GM12878 (cell line): ENCODE measurements at regions not wholly inside any gene's neighbourhood (a gene's known extent, or its start where the extent isn't known, plus 50 kb on each side); places are given as distances from the start of the nearest gene placed in this dataset.

Source experiments
- ATAC-seq: fragments of 200-7000 bp; cut with Tn5 transposase; 3 replicates; pipeline ENCODE4 v1.9.1; 2020; ENCODE audit warnings: mild to moderate bottlenecking, moderate library complexity
- BruUV-seq: library from RNA; stranded (reverse); fragments of 400-500 nt; replicated peaks from 2 replicates; lab custom pipeline; 2021; lab: Mats Ljungman, UMichigan
- CTCF ChIA-PET: fragments of 300-600 bp; sonication (Branson Sonifier 250); formaldehyde crosslinking; extraction: SDS; loops from one replicate; lab custom pipeline; 2021; ENCODE audit warnings: inconsistent platforms; lab: Yijun Ruan, JAX
- POLR2A ChIA-PET: fragments of 350-600 bp; formaldehyde crosslinking; extraction: SDS; loops from one replicate; lab custom pipeline; 2021; ENCODE audit warnings: inconsistent platforms; lab: Charles Lee
- RAD21 ChIA-PET: fragments of 300-600 bp; sonication (Branson Sonifier 250); formaldehyde crosslinking; loops from one replicate; lab custom pipeline; 2023; ENCODE audit warnings: antibody characterized with exemption; ENCODE audit not compliant: unreplicated experiment; lab: Charles Lee
- SMC1A ChIA-PET: fragments of 300-600 bp; sonication (Branson Sonifier 250); formaldehyde crosslinking; loops from one replicate; lab custom pipeline; 2023; ENCODE audit not compliant: unreplicated experiment, uncharacterized antibody; lab: Charles Lee
- DNase-seq: peaks from one replicate; pipeline ENCODE4 v3.0.0-alpha.2; 2011; ENCODE audit warnings: low read depth, low spot score
- FAIRE-seq: peaks from 3 replicates; lab custom pipeline; 2011; peaks lifted over from hg19 to GRCh38; lab: Jason Lieb, UNC
- H2AFZ ChIP-seq: 2 replicates; pipeline ENCODE4 v1.6.0; 2011; ENCODE audit warnings: low read depth, low read length, control low read depth; ENCODE audit not compliant: control insufficient read depth
- H3K27ac ChIP-seq: 2 replicates; pipeline ENCODE4 v1.5.1; 2011; ENCODE audit warnings: control low read depth; ENCODE audit not compliant: control insufficient read depth, insufficient read depth
- H3K27me3 ChIP-seq, 2 experiments: replicated peaks in 1 of 2; 2 replicates each; pipeline versions ENCODE4 v1.6.0 to v1.6.1; 2011; ENCODE audit warnings: low read length in 1 of 2; ENCODE audit not compliant: control insufficient read depth in 2 of 2, insufficient read depth in 2 of 2
- H3K36me3 ChIP-seq, 2 experiments: 2 replicates each; pipeline ENCODE4 v1.5.1; 2011; ENCODE audit warnings: low read length in 1 of 2; ENCODE audit not compliant: control insufficient read depth in 2 of 2, insufficient read depth in 2 of 2
- H3K4me1 ChIP-seq: 2 replicates; pipeline ENCODE4 v1.6.1; 2011; ENCODE audit warnings: mild to moderate bottlenecking, low read length, moderate library complexity, mixed read lengths; ENCODE audit not compliant: control insufficient read depth, insufficient read depth
- H3K4me2 ChIP-seq: 2 replicates; pipeline ENCODE4 v1.6.0; 2011; ENCODE audit warnings: control low read depth; ENCODE audit not compliant: control insufficient read depth, insufficient read depth
- H3K4me3 ChIP-seq: fragments of 200-600 bp; sonication (generic); 2 replicates; pipeline ENCODE4 v1.5.1; 2016
- H3K79me2 ChIP-seq: 2 replicates; pipeline ENCODE4 v1.6.0; 2011; ENCODE audit warnings: low read length; ENCODE audit not compliant: control insufficient read depth, insufficient read depth
- H3K9ac ChIP-seq: 2 replicates; pipeline ENCODE4 v1.8.0; 2011; ENCODE audit warnings: low read length, control low read depth, mixed read lengths; ENCODE audit not compliant: control insufficient read depth, insufficient read depth
- H3K9me3 ChIP-seq: replicated peaks from 3 replicates; pipeline ENCODE4 v1.5.1; 2011; ENCODE audit warnings: mild to moderate bottlenecking, low read length; ENCODE audit not compliant: control insufficient read depth, insufficient read depth
- H4K20me1 ChIP-seq: 2 replicates; pipeline ENCODE4 v1.6.0; 2011; ENCODE audit not compliant: control insufficient read depth, insufficient read depth
- ASH2L ChIP-seq: fragments of 300-600, 200-600 bp; sonication (generic); IDR thresholded peaks from 2 replicates; pipeline ENCODE4 v1.6.1; 2017; ENCODE audit warnings: low read depth, mild to moderate bottlenecking, borderline replicate concordance
- EZH2 ChIP-seq: IDR thresholded peaks from 2 replicates; pipeline ENCODE4 v1.6.1; 2012; ENCODE audit warnings: low read depth, mild to moderate bottlenecking, control low read depth, inconsistent platforms, low read length, borderline replicate concordance; ENCODE audit not compliant: control insufficient read depth
- HCFC1 ChIP-seq: fragments of 150-350 bp; IDR thresholded peaks from 2 replicates; pipeline ENCODE4 v1.6.1; 2014; ENCODE audit warnings: low read length
- IKZF2 ChIP-seq, 2 experiments: fragments of 450-650 bp; IDR thresholded peaks; 2 replicates each; pipeline ENCODE4 v1.6.1; 2017; ENCODE audit warnings: mild to moderate bottlenecking in 2 of 2, moderate library complexity in 2 of 2
- MAX ChIP-seq: IDR thresholded peaks from 2 replicates; pipeline ENCODE4 v1.6.1; 2012; ENCODE audit warnings: low read depth, low read length, improper control_type of control experiment
- MTA2 ChIP-seq: fragments of 450-650 bp; IDR thresholded peaks from 2 replicates; pipeline ENCODE4 v1.6.1; 2016; ENCODE audit warnings: low read depth, mild to moderate bottlenecking, moderate library complexity
- SPI1 ChIP-seq: IDR thresholded peaks from 2 replicates; pipeline ENCODE4 v1.6.1; 2011; ENCODE audit warnings: low read depth, mild to moderate bottlenecking, low read length, moderate library complexity, borderline replicate concordance; ENCODE audit not compliant: insufficient read depth
- ZNF207 ChIP-seq: fragments of 450-650 bp; IDR thresholded peaks from 2 replicates; pipeline ENCODE4 v1.6.1; 2014; ENCODE audit warnings: antibody characterized with exemption, mild to moderate bottlenecking, borderline replicate concordance
- ZZZ3 ChIP-seq: IDR thresholded peaks from 2 replicates; pipeline ENCODE4 v1.6.1; 2011; ENCODE audit warnings: low read depth; ENCODE audit not compliant: control insufficient read depth, insufficient read length
- WGBS: methylation state at CpG from one replicate; pipeline ENCODE4 v1.1.6; 2016; ENCODE audit warnings: low lambda C conversion rate; ENCODE audit not compliant: insufficient replicate concordance, insufficient coverage; ENCODE audit errors: missing lambda C conversion rate; 5-methylcytosine and 5-hydroxymethylcytosine counted together
- in situ Hi-C: fragments of 300-500 bp; cut with MboI; formaldehyde crosslinking; loops from 9 replicates; pipeline ENCODE4 v1.14.3; 2018; ENCODE audit warnings: mixed read lengths
- intact Hi-C: fragments of 100-400 bp; cut with micrococcal nuclease; formaldehyde crosslinking; loops from one replicate; pipeline ENCODE4 v1.14.2; 2022; ENCODE audit not compliant: unreplicated experiment
- TF ChIP-seq, protein P1 (sequence below): fragments of 450-650 bp; IDR thresholded peaks from 2 replicates; pipeline ENCODE4 v1.6.1; 2014; ENCODE audit warnings: mild to moderate bottlenecking
- TF ChIP-seq, protein P2 (sequence below): fragments of 450-650 bp; formaldehyde crosslinking; IDR thresholded peaks from 2 replicates; pipeline ENCODE4 v1.4.0; 2020; ENCODE audit warnings: mild to moderate bottlenecking, moderate library complexity

DNA sequence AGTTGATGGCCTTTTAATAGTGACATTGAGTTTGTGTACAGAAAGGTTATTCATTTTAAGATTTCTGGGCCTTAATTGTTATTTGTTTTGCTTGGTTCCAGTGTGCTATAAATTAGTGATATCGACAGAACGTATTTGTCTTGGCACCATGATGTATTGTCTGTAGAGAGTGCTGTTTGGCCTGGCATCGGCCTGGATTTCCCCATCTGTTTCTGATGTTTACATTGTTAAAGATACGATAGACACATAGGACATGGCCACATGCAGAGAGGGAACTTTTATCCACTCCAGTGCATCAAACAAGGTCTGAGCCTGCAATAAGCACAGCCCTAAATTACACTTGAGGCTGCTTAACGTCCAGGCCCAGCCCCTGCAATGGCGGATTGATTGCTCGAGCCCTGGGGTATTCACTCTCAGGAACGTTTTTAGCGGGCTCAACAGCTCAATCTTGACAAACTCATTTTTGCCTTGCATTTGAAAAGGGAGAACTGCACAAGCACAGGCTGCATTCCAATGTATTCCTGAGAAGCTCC lies 144.7 kb downstream of the SLC4A3 start:
- TF ChIP-seq ASH2L: no peak
- no peak for TF ChIP-seq EZH2
- no peak for TF ChIP-seq HCFC1
- no peak for TF ChIP-seq MAX
- TF ChIP-seq, protein P1, sequence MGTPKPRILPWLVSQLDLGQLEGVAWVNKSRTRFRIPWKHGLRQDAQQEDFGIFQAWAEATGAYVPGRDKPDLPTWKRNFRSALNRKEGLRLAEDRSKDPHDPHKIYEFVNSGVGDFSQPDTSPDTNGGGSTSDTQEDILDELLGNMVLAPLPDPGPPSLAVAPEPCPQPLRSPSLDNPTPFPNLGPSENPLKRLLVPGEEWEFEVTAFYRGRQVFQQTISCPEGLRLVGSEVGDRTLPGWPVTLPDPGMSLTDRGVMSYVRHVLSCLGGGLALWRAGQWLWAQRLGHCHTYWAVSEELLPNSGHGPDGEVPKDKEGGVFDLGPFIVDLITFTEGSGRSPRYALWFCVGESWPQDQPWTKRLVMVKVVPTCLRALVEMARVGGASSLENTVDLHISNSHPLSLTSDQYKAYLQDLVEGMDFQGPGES: no peak
- no peak overlapping the region for H3K9ac ChIP-seq
- H3K9me3 ChIP-seq: no peaks in the 10 kb centered on the region; the same call in 2 of the 3 replicates
- WGBS: 22% methylated on average over 9 of the region's 9 CpGs
- RAD21 ChIA-PET: no interaction called here
- DNase-seq (no peak), FAIRE-seq (no peak), ATAC-seq (no peak)
- H4K20me1 ChIP-seq: no peaks in the 10 kb centered on the region
- in situ Hi-C loops (no loop called here), intact Hi-C loops (no loop called here)
- H2AFZ ChIP-seq: no peak overlapping the region
- POLR2A ChIA-PET: no interaction called here
- H3K36me3 ChIP-seq: no peaks in the 10 kb centered on the region
- no peaks in the 10 kb centered on the region for H3K27me3 ChIP-seq
- no TSS peak for BruUV-seq
- SMC1A ChIA-PET: no interaction called here
- H3K4me3 ChIP-seq: no peak overlapping the region
- H3K27ac ChIP-seq: no peak overlapping the region
- CTCF ChIA-PET: interaction anchor here (0.9 kb wide), 1 partner anchor 65 kb away, joined by 3 read pairs; no protein-coding TSS in a partner anchor
- no peak overlapping the region for H3K4me2 ChIP-seq
- H3K79me2 ChIP-seq: no peaks in the 10 kb centered on the region
- H3K4me1 ChIP-seq: no peaks in the 10 kb centered on the region

GRCh38 chr2:219772697-219773096 lies 145.3 kb downstream of the SLC4A3 start:
- H3K4me1 ChIP-seq: no peaks in the 10 kb centered on the region
- no peaks in the 10 kb centered on the region for H3K36me3 ChIP-seq
- WGBS: 19% methylated on average over 4 of the region's 4 CpGs
- ChIA-PET RAD21 (no interaction called here), POLR2A (no interaction called here), SMC1A (no interaction called here), CTCF (interaction anchor here (0.9 kb wide), 1 partner anchor 65 kb away, joined by 3 read pairs; no protein-coding TSS in a partner anchor)
- H4K20me1 ChIP-seq: no peaks in the 10 kb centered on the region
- intact Hi-C loops (no loop called here), in situ Hi-C loops (no loop called here)
- no TSS peak for BruUV-seq
- H3K79me2 ChIP-seq: no peaks in the 10 kb centered on the region
- H3K27ac ChIP-seq: no peak overlapping the region
- H3K27me3 ChIP-seq: no peaks in the 10 kb centered on the region
- no peak overlapping the region for H3K9ac ChIP-seq
- H3K9me3 ChIP-seq: no peaks in the 10 kb centered on the region; the same call in 2 of the 3 replicates
- DNase-seq (no peak), ATAC-seq (no peak), FAIRE-seq (no peak)
- H3K4me2 ChIP-seq: no peak overlapping the region
- H2AFZ ChIP-seq: no peak overlapping the region
- no peak overlapping the region for H3K4me3 ChIP-seq
- TF ChIP-seq MTA2 (no peak), IKZF2 (IDR thresholded peaks at IDR 0.05) (no peak), ZZZ3 (no peak), SPI1 (no peak), ZNF207 (no peak)
- TF ChIP-seq, protein P2, sequence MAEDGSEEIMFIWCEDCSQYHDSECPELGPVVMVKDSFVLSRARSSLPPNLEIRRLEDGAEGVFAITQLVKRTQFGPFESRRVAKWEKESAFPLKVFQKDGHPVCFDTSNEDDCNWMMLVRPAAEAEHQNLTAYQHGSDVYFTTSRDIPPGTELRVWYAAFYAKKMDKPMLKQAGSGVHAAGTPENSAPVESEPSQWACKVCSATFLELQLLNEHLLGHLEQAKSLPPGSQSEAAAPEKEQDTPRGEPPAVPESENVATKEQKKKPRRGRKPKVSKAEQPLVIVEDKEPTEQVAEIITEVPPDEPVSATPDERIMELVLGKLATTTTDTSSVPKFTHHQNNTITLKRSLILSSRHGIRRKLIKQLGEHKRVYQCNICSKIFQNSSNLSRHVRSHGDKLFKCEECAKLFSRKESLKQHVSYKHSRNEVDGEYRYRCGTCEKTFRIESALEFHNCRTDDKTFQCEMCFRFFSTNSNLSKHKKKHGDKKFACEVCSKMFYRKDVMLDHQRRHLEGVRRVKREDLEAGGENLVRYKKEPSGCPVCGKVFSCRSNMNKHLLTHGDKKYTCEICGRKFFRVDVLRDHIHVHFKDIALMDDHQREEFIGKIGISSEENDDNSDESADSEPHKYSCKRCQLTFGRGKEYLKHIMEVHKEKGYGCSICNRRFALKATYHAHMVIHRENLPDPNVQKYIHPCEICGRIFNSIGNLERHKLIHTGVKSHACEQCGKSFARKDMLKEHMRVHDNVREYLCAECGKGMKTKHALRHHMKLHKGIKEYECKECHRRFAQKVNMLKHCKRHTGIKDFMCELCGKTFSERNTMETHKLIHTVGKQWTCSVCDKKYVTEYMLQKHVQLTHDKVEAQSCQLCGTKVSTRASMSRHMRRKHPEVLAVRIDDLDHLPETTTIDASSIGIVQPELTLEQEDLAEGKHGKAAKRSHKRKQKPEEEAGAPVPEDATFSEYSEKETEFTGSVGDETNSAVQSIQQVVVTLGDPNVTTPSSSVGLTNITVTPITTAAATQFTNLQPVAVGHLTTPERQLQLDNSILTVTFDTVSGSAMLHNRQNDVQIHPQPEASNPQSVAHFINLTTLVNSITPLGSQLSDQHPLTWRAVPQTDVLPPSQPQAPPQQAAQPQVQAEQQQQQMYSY (CRISPR knock-in tag): no peak
